ENCODE measurements at regions not wholly inside any gene's neighbourhood (a gene's known extent, or its start where the extent isn't known, plus 50 kb on each side); places are given as distances from the start of the nearest gene placed in this dataset.

DNA sequence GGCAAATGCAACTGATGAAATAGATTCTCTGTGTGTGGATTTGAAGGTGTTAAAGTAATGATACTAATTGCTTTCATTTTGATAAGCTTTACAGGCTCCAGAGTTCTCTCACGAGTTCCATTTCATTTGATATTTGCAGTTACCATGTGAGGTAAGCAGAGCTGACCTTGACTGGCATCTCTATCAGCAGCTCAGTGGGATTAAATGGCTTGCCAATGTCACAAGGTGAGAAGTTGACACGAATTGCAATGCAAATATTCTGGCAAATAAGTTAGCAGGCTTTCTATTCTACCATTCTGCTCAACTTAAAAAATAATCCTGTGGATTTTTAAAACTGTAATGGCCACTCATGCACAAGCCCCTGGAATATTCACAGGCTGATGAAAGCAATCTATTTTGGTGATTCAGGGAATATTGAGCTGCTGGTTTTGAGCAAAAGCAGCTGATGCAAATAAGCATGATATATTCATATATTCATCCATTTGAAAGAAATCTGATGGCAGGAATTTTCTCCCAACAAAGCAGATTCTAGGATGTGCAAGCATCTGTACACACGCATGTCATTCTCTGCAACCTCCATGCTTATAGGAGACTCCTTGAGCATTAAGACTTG is 64.5 kb upstream of the ANKRD1 start:
- H3K79me2 ChIP-seq (ENCODE audit: control insufficient read depth, insufficient read depth, low read length) = no peaks in the 10 kb centered on the region
- H3K9me1 ChIP-seq (ENCODE audit: control insufficient read depth, extremely low read depth, insufficient read depth, low read length) = no peaks in the 10 kb centered on the region
- FAIRE-seq (no peak), DNase-seq (ENCODE audit: low read depth, low spot score) (no peak)
- H3K4me3 ChIP-seq (ENCODE audit: control insufficient read depth in 2 of 3, extremely low read depth in 1 of 3, insufficient read depth in 2 of 3, low read depth in 1 of 3, low read length in 3 of 3) = no peak overlapping the region
- H3K4me2 ChIP-seq (ENCODE audit: control insufficient read depth, extremely low read depth, insufficient read depth, low read depth, low read length) = no peak overlapping the region
- H3K9me3 ChIP-seq (ENCODE audit: control insufficient read depth, low read depth, low read length) = no peaks in the 10 kb centered on the region
- TF ChIP-seq, protein P1, sequence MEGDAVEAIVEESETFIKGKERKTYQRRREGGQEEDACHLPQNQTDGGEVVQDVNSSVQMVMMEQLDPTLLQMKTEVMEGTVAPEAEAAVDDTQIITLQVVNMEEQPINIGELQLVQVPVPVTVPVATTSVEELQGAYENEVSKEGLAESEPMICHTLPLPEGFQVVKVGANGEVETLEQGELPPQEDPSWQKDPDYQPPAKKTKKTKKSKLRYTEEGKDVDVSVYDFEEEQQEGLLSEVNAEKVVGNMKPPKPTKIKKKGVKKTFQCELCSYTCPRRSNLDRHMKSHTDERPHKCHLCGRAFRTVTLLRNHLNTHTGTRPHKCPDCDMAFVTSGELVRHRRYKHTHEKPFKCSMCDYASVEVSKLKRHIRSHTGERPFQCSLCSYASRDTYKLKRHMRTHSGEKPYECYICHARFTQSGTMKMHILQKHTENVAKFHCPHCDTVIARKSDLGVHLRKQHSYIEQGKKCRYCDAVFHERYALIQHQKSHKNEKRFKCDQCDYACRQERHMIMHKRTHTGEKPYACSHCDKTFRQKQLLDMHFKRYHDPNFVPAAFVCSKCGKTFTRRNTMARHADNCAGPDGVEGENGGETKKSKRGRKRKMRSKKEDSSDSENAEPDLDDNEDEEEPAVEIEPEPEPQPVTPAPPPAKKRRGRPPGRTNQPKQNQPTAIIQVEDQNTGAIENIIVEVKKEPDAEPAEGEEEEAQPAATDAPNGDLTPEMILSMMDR (optimal IDR thresholded peaks at IDR 0.05 in 1 of 3, IDR thresholded peaks at IDR 0.05 in 1 of 3, conservative IDR thresholded peaks at IDR 0.05 in 1 of 3; ENCODE audit: extremely low read depth in 1 of 3, insufficient read depth in 2 of 3, low read length in 3 of 3) = no peak
- TF ChIP-seq EZH2 (IDR thresholded peaks at IDR 0.05; ENCODE audit: low read length) = no peak
- H3K27me3 ChIP-seq (ENCODE audit: control insufficient read depth, extremely low read depth, insufficient read depth, low read length) = peaks cover 16% of the 10 kb centered on the region
- no peak overlapping the region for H2AFZ ChIP-seq (ENCODE audit: control insufficient read depth, low read length)
- no peak overlapping the region for H3K9ac ChIP-seq (ENCODE audit: control insufficient read depth, extremely low read depth, insufficient read depth, low read length)
- H3K36me3 ChIP-seq (ENCODE audit: control insufficient read depth in 2 of 2, extremely low read depth in 1 of 2, insufficient read depth in 2 of 2, low read length in 2 of 2) = no peaks in the 10 kb centered on the region
- H4K20me1 ChIP-seq (ENCODE audit: control insufficient read depth, extremely low read depth, insufficient read depth, low read length) = no peaks in the 10 kb centered on the region
- dilution Hi-C loops (cut with MboI; ENCODE audit: extremely low pct_ligation_motif_present, low sequenced_read_pairs) = no loop called here
- no peaks in the 10 kb centered on the region for H3K4me1 ChIP-seq (ENCODE audit: control insufficient read depth, extremely low read depth, insufficient read depth, low read length)
- no peak overlapping the region for H3K27ac ChIP-seq (ENCODE audit: control insufficient read depth, insufficient read depth, low read length)

- dilution Hi-C loops (cut with MboI; ENCODE audit: extremely low pct_ligation_motif_present, low sequenced_read_pairs) = no loop called here
- FAIRE-seq = no peak
Measured at GRCh38 chr10:90986136-90986760, 65.4 kb upstream of the ANKRD1 start.

More at GRCh38 chr10:90986136-90986760, 65.4 kb upstream of the ANKRD1 start:
- no peak overlapping the region for H3K4me2 ChIP-seq (ENCODE audit: control insufficient read depth, extremely low read depth, insufficient read depth, low read depth, low read length)
- TF ChIP-seq EZH2 (IDR thresholded peaks at IDR 0.05; ENCODE audit: low read length) = no peak
- TF ChIP-seq, protein P1 (optimal IDR thresholded peaks at IDR 0.05 in 1 of 3, IDR thresholded peaks at IDR 0.05 in 1 of 3, conservative IDR thresholded peaks at IDR 0.05 in 1 of 3; ENCODE audit: extremely low read depth in 1 of 3, insufficient read depth in 2 of 3, low read length in 3 of 3) = no peak
- H2AFZ ChIP-seq (ENCODE audit: control insufficient read depth, low read length) = no peak overlapping the region
- no peak overlapping the region for H3K9ac ChIP-seq (ENCODE audit: control insufficient read depth, extremely low read depth, insufficient read depth, low read length)
- H3K9me3 ChIP-seq (ENCODE audit: control insufficient read depth, low read depth, low read length) = no peaks in the 10 kb centered on the region
- no peaks in the 10 kb centered on the region for H3K9me1 ChIP-seq (ENCODE audit: control insufficient read depth, extremely low read depth, insufficient read depth, low read length)
- no peaks in the 10 kb centered on the region for H3K79me2 ChIP-seq (ENCODE audit: control insufficient read depth, insufficient read depth, low read length)
- no peak for DNase-seq (ENCODE audit: low read depth, low spot score)
- H3K36me3 ChIP-seq (ENCODE audit: control insufficient read depth in 2 of 2, extremely low read depth in 1 of 2, insufficient read depth in 2 of 2, low read length in 2 of 2) = no peaks in the 10 kb centered on the region
- H3K4me1 ChIP-seq (ENCODE audit: control insufficient read depth, extremely low read depth, insufficient read depth, low read length) = no peaks in the 10 kb centered on the region
- peaks cover 16% of the 10 kb centered on the region for H3K27me3 ChIP-seq (ENCODE audit: control insufficient read depth, extremely low read depth, insufficient read depth, low read length)
- no peak overlapping the region for H3K4me3 ChIP-seq (ENCODE audit: control insufficient read depth in 2 of 3, extremely low read depth in 1 of 3, insufficient read depth in 2 of 3, low read depth in 1 of 3, low read length in 3 of 3)
- no peaks in the 10 kb centered on the region for H4K20me1 ChIP-seq (ENCODE audit: control insufficient read depth, extremely low read depth, insufficient read depth, low read length)
- H3K27ac ChIP-seq (ENCODE audit: control insufficient read depth, insufficient read depth, low read length) = no peak overlapping the region

All from keratinocyte (primary cell).